ENCODE measurements at regions not wholly inside any gene's neighbourhood (a gene's known extent, or its start where the extent isn't known, plus 50 kb on each side); places are given as distances from the start of the nearest gene placed in this dataset.
"Not testable (repeated sequence)": the region's sequence is repeated elsewhere in the genome, so short reads cannot be mapped to it uniquely, and the experiment has no call there.

GRCh38 chr18:1542230-1542774, 637.6 kb downstream of the ADCYAP1 start:
- DNase-seq (ENCODE audit: low read depth in 2 of 2) = no peak

- DNase-seq (ENCODE audit: low read depth in 2 of 2) = no peak
Measured at GRCh38 chr18:1544016-1544415, 639.3 kb downstream of the ADCYAP1 start.

GRCh38 chr18:1557711-1558110, 653.0 kb downstream of the ADCYAP1 start:
- DNase-seq (ENCODE audit: low read depth in 2 of 2) = not testable (repeated sequence)

- DNase-seq (ENCODE audit: low read depth in 2 of 2) = no peak
Measured at GRCh38 chr18:1559563-1559962, 654.9 kb downstream of the ADCYAP1 start.

- DNase-seq (ENCODE audit: low read depth in 2 of 2) = no peak
Measured at GRCh38 chr18:1564793-1565192, 660.1 kb downstream of the ADCYAP1 start.

GRCh38 chr18:1571206-1571605, 666.5 kb downstream of the ADCYAP1 start:
- no peak for DNase-seq (ENCODE audit: low read depth in 2 of 2)

GRCh38 chr18:1573732-1574131, 669.1 kb downstream of the ADCYAP1 start:
- no peak for DNase-seq (ENCODE audit: low read depth in 2 of 2)

GRCh38 chr18:1575084-1575483, 670.4 kb downstream of the ADCYAP1 start:
- DNase-seq (ENCODE audit: low read depth in 2 of 2) = no peak

GRCh38 chr18:1578505-1578904, 673.8 kb downstream of the ADCYAP1 start:
- no peak for DNase-seq (ENCODE audit: low read depth in 2 of 2)

GRCh38 chr18:1581581-1581980, 676.9 kb downstream of the ADCYAP1 start:
- no peak for DNase-seq (ENCODE audit: low read depth in 2 of 2)

GRCh38 chr18:1585881-1586488, 681.3 kb downstream of the ADCYAP1 start:
- DNase-seq (ENCODE audit: low read depth in 2 of 2) = peak; percentile 10

GRCh38 chr18:1593091-1593490, 688.4 kb downstream of the ADCYAP1 start:
- DNase-seq (ENCODE audit: low read depth in 2 of 2) = no peak

- no peak for DNase-seq (ENCODE audit: low read depth in 2 of 2)
Measured at GRCh38 chr18:1595195-1595594, 690.5 kb downstream of the ADCYAP1 start.

GRCh38 chr18:1599196-1599595, 694.5 kb downstream of the ADCYAP1 start:
- no peak for DNase-seq (ENCODE audit: low read depth in 2 of 2)

- DNase-seq (ENCODE audit: low read depth in 2 of 2) = no peak
Measured at GRCh38 chr18:1604751-1605150, 700.1 kb downstream of the ADCYAP1 start.

GRCh38 chr18:1618364-1618763, 713.7 kb downstream of the ADCYAP1 start:
- no peak for DNase-seq (ENCODE audit: low read depth in 2 of 2)

GRCh38 chr18:1619507-1619906, 714.8 kb downstream of the ADCYAP1 start:
- DNase-seq (ENCODE audit: low read depth in 2 of 2) = no peak

GRCh38 chr18:1624612-1625011, 719.9 kb downstream of the ADCYAP1 start:
- DNase-seq (ENCODE audit: low read depth in 2 of 2) = no peak

- no peak for DNase-seq (ENCODE audit: low read depth in 2 of 2)
Measured at GRCh38 chr18:1627494-1627893, 722.8 kb downstream of the ADCYAP1 start.

- no peak for DNase-seq (ENCODE audit: low read depth in 2 of 2)
Measured at GRCh38 chr18:1648712-1649111, 744.0 kb downstream of the ADCYAP1 start.

- no peak for DNase-seq (ENCODE audit: low read depth in 2 of 2)
Measured at GRCh38 chr18:1652018-1652417, 747.3 kb downstream of the ADCYAP1 start.

GRCh38 chr18:1653873-1654272, 749.2 kb downstream of the ADCYAP1 start:
- no peak for DNase-seq (ENCODE audit: low read depth in 2 of 2)

GRCh38 chr18:1657876-1658275, 753.2 kb downstream of the ADCYAP1 start:
- no peak for DNase-seq (ENCODE audit: low read depth in 2 of 2)

Data from fibroblast of skin of left quadriceps (primary cell).